GM12891 (cell line): ENCODE measurements at regions not wholly inside any gene's neighbourhood (a gene's known extent, or its start where the extent isn't known, plus 50 kb on each side); places are given as distances from the start of the nearest gene placed in this dataset.

Source experiments
- PAX5 ChIP-seq: IDR thresholded peaks from 2 replicates; pipeline ENCODE4 v1.6.1; 2011; ENCODE audit warnings: low read length, moderate library complexity, mild to moderate bottlenecking; ENCODE audit not compliant: insufficient read depth, severe bottlenecking
- POLR2A ChIP-seq: IDR thresholded peaks from 2 replicates; pipeline ENCODE4 v1.6.1; 2011; ENCODE audit warnings: low read depth, low read length, control low read depth
- POLR2AphosphoS5 ChIP-seq: IDR thresholded peaks from 2 replicates; pipeline ENCODE4 v1.6.1; 2011; ENCODE audit warnings: low read depth, low read length, control low read depth
- TAF1 ChIP-seq: IDR thresholded peaks from 2 replicates; pipeline ENCODE4 v1.6.1; 2011; ENCODE audit warnings: low read depth, low read length, control low read depth

DNA sequence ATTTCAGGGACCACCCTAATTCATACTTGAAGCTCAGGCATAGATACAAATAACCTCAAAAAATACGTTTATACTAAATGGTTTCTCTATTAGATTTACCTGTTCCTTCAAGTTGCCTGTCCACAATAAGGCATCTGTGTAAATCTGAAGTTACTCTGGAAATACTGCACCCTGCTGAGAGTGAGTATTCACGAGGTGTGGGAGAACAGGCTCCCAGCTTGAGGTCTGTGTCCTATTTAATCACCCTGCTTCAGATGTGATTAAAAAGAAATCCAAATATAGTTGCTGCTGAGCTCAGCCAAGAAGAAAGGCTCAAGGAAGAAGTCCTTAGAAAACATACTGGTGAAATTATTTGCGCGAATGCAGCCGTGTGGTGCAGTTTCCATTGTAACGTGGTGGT, 136.8 kb downstream of the KLF6 start:
- TF ChIP-seq POLR2AphosphoS5 (no peak), TAF1 (no peak), POLR2A (no peak), PAX5 (no peak)
